PC-3 (cell line): ENCODE measurements at regions not wholly inside any gene's neighbourhood (a gene's known extent, or its start where the extent isn't known, plus 50 kb on each side); places are given as distances from the start of the nearest gene placed in this dataset.

ENCODE experiments used
- ATAC-seq: fragments of 200-7000 bp; cut with Tn5 transposase; 2 replicates; pipeline ENCODE4 v1.9.1; 2020; ENCODE audit warnings: mild to moderate bottlenecking, moderate library complexity
- BruUV-seq: library from RNA; stranded (reverse); fragments of 400-500 nt; replicated peaks from 2 replicates; lab custom pipeline; 2021; lab: Mats Ljungman, UMichigan
- CTCF ChIA-PET: fragments of 300-600 bp; sonication (Branson Sonifier 250); formaldehyde crosslinking; loops from one replicate; lab custom pipeline; 2022; ENCODE audit warnings: antibody characterized with exemption; lab: Charles Lee
- POLR2A ChIA-PET: fragments of 300-600 bp; sonication (Branson Sonifier 250); formaldehyde crosslinking; loops from one replicate; lab custom pipeline; 2022; ENCODE audit warnings: antibody characterized with exemption; ENCODE audit not compliant: unreplicated experiment; lab: Charles Lee
- DNase-seq: peaks from one replicate; pipeline ENCODE4 v3.0.0-alpha.2; 2015
- H2AFZ ChIP-seq: fragments of 300-600 bp; sonication (generic); 2 replicates; pipeline ENCODE4 v1.6.0; 2016; ENCODE audit warnings: antibody characterized with exemption, low read length
- H3F3A ChIP-seq: fragments of 300-600 bp; sonication (generic); one replicate; pipeline ENCODE4 v1.6.0; 2017; ENCODE audit warnings: antibody characterized with exemption, low read length, control low read depth, mild to moderate bottlenecking; ENCODE audit not compliant: unreplicated experiment
- H3K27ac ChIP-seq: fragments of 300-600 bp; sonication (generic); 2 replicates; pipeline ENCODE4 v1.5.1; 2016; ENCODE audit warnings: mild to moderate bottlenecking, low read length
- H3K27me3 ChIP-seq: fragments of 300-600 bp; sonication (generic); 2 replicates; pipeline ENCODE4 v1.6.1; 2016; ENCODE audit warnings: low read length, mixed read lengths
- H3K36me3 ChIP-seq: fragments of 300-600 bp; sonication (generic); 2 replicates; pipeline ENCODE4 v1.6.1; 2016; ENCODE audit warnings: low read depth, mixed run types, low read length, mixed read lengths
- H3K4me1 ChIP-seq: fragments of 300-600 bp; sonication (generic); 2 replicates; pipeline ENCODE4 v1.5.1; 2016; ENCODE audit warnings: low read length; ENCODE audit not compliant: insufficient read depth
- H3K4me2 ChIP-seq: fragments of 300-600 bp; sonication (generic); 2 replicates; pipeline ENCODE4 v1.6.0; 2016; ENCODE audit warnings: low read length
- H3K4me3 ChIP-seq: fragments of 300-600 bp; sonication (generic); 2 replicates; pipeline ENCODE4 v1.5.1; 2016; ENCODE audit warnings: mild to moderate bottlenecking, low read length, mixed read lengths
- H3K79me2 ChIP-seq: fragments of 300-600 bp; sonication (generic); 2 replicates; pipeline ENCODE4 v1.6.1; 2017; ENCODE audit warnings: low read length, mixed read lengths
- H3K9ac ChIP-seq: fragments of 300-600 bp; sonication (generic); 2 replicates; pipeline ENCODE4 v1.6.0; 2016; ENCODE audit warnings: mild to moderate bottlenecking, low read length
- H3K9me2 ChIP-seq: fragments of 300-600 bp; sonication (generic); replicated peaks from 2 replicates; pipeline ENCODE4 v1.6.1; 2016; ENCODE audit warnings: mixed run types, low read length, mixed read lengths
- H3K9me3 ChIP-seq: fragments of 300-600 bp; sonication (generic); 2 replicates; pipeline ENCODE4 v1.6.1; 2016; ENCODE audit warnings: low read length, mixed read lengths
- H4K20me1 ChIP-seq: fragments of 300-600 bp; sonication (generic); 2 replicates; pipeline ENCODE4 v1.6.1; 2016; ENCODE audit warnings: low read length, mixed read lengths
- CTCF ChIP-seq: fragments of 300-600 bp; sonication (generic); conservative IDR thresholded peaks from 2 replicates; pipeline ENCODE4 v1.5.1; 2017; ENCODE audit warnings: antibody characterized with exemption, low read depth, mild to moderate bottlenecking, low read length
- EZH2 ChIP-seq: fragments of 300-600 bp; sonication (generic); IDR thresholded peaks from one replicate; pipeline ENCODE4 v1.6.1; 2017; ENCODE audit warnings: antibody characterized with exemption, mild to moderate bottlenecking, low read length; ENCODE audit not compliant: unreplicated experiment
- EZH2phosphoT487 ChIP-seq: fragments of 300-600 bp; sonication (generic); IDR thresholded peaks from 2 replicates; pipeline ENCODE4 v1.6.1; 2018; ENCODE audit warnings: mild to moderate bottlenecking, antibody characterized with exemption, low read length, borderline replicate concordance
- intact Hi-C: fragments of 100-400 bp; cut with micrococcal nuclease; formaldehyde crosslinking; loops from 2 replicates; pipeline ENCODE4 v1.9.0; 2023

DNA sequence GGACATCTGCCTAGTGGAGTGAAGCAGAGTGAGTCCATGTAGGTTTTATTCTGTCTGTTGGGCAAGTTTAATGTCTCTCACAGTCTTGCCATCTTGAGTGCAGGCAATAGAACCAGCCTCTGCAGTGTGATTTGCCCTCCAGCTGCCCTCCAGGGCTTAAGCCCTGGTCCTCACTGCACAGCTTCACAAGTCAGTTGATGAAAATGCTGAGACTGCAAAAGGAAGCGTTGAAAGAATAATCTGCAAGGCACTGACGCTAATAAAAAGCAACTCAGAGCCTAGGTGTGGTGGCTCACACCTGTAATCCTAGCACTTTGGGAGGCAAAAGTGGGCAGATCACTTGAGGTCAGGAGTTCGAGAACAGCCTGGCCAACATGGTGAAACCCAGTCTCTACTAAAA lies 54.1 kb upstream of the PHOX2B start:
- CTCF ChIA-PET: no interaction called here
- Histone ChIP-seq H3K4me1 (no peaks in the 10 kb centered on the region), H2AFZ (no peak overlapping the region), H3F3A (no peaks in the 10 kb centered on the region), H3K27me3 (peaks cover 21% of the 10 kb centered on the region), H3K9ac (no peak overlapping the region), H3K27ac (no peak overlapping the region), H3K4me2 (no peak overlapping the region), H4K20me1 (no peaks in the 10 kb centered on the region), H3K36me3 (no peaks in the 10 kb centered on the region), H3K9me3 (no peaks in the 10 kb centered on the region), H3K79me2 (no peaks in the 10 kb centered on the region), H3K9me2 (no peaks in the 10 kb centered on the region), H3K4me3 (no peak overlapping the region)
- POLR2A ChIA-PET: no interaction called here
- BruUV-seq: no TSS peak
- intact Hi-C loops: no loop called here
- ATAC-seq: no peak
- TF ChIP-seq EZH2: no peak
- TF ChIP-seq EZH2phosphoT487: no peak
- no peak for TF ChIP-seq CTCF
- no peak for DNase-seq

GRCh38 chr4:41799126-41799525 lies 50.6 kb upstream of the PHOX2B start:
- no peaks in the 10 kb centered on the region for H4K20me1 ChIP-seq
- CTCF ChIA-PET: no interaction called here
- no peak overlapping the region for H2AFZ ChIP-seq
- no peaks in the 10 kb centered on the region for H3F3A ChIP-seq
- no peaks in the 10 kb centered on the region for H3K9me3 ChIP-seq
- POLR2A ChIA-PET: no interaction called here
- no peak overlapping the region for H3K9ac ChIP-seq
- intact Hi-C loops: no loop called here
- H3K4me3 ChIP-seq: no peak overlapping the region
- no peaks in the 10 kb centered on the region for H3K36me3 ChIP-seq
- DNase-seq (no peak), ATAC-seq (no peak)
- H3K4me2 ChIP-seq: no peak overlapping the region
- H3K27ac ChIP-seq: no peak overlapping the region
- no peaks in the 10 kb centered on the region for H3K79me2 ChIP-seq
- no peaks in the 10 kb centered on the region for H3K4me1 ChIP-seq
- H3K9me2 ChIP-seq: no peaks in the 10 kb centered on the region
- TF ChIP-seq EZH2 (no peak), EZH2phosphoT487 (no peak), CTCF (no peak)
- H3K27me3 ChIP-seq: peaks cover 29% of the 10 kb centered on the region
- BruUV-seq: no TSS peak
